ENCODE measurements at regions not wholly inside any gene's neighbourhood (a gene's known extent, or its start where the extent isn't known, plus 50 kb on each side); places are given as distances from the start of the nearest gene placed in this dataset.

- TF ChIP-seq CTCF (conservative IDR thresholded peaks at IDR 0.05 in 1 of 2, IDR thresholded peaks at IDR 0.05 in 1 of 2; ENCODE audit: extremely low read depth in 1 of 2, insufficient read depth in 1 of 2, low read depth in 1 of 2, low read length in 2 of 2) (no peak), EZH2 (IDR thresholded peaks at IDR 0.05; ENCODE audit: borderline replicate concordance, low read length) (no peak)
Measured at GRCh38 chr2:183605440-183605839, 481.2 kb downstream of the NUP35 start.

Measured in mammary epithelial cell (primary cell).